IMR-90 (cell line): ENCODE measurements at regions not wholly inside any gene's neighbourhood (a gene's known extent, or its start where the extent isn't known, plus 50 kb on each side); places are given as distances from the start of the nearest gene placed in this dataset.

ENCODE experiments used
- ATAC-seq: fragments of 200-7000 bp; cut with Tn5 transposase; 2 replicates; pipeline ENCODE4 v1.9.1; 2020; ENCODE audit warnings: low read depth, mild to moderate bottlenecking, moderate library complexity
- BruUV-seq: library from RNA; stranded (reverse); fragments of 400-500 nt; replicated peaks from 2 replicates; lab custom pipeline; 2021; lab: Mats Ljungman, UMichigan
- CTCF ChIA-PET: fragments of 300-600 bp; formaldehyde crosslinking; extraction: SDS; loops from one replicate; lab custom pipeline; 2021; ENCODE audit warnings: antibody characterized with exemption; lab: Yijun Ruan, JAX
- POLR2A ChIA-PET: fragments of 300-600 bp; sonication (Branson Sonifier 250); formaldehyde crosslinking; loops from one replicate; lab custom pipeline; 2022; ENCODE audit warnings: antibody characterized with exemption; ENCODE audit not compliant: unreplicated experiment; lab: Charles Lee
- DNase-seq: peaks from one replicate; pipeline ENCODE4 v3.0.0; 2013
- H2AFZ ChIP-seq: replicated peaks from 2 replicates; pipeline ENCODE3; 2013; ENCODE audit warnings: low read length, mild to moderate bottlenecking; ENCODE audit not compliant: poor library complexity
- H2AK5ac ChIP-seq: 2 replicates; pipeline ENCODE4 v1.6.1; 2013; ENCODE audit warnings: low read depth, low read length, inconsistent platforms
- H2AK9ac ChIP-seq: replicated peaks from 2 replicates; pipeline ENCODE3; 2013; ENCODE audit warnings: mild to moderate bottlenecking, low read depth, low read length, moderate library complexity; ENCODE audit not compliant: poor library complexity
- H2BK120ac ChIP-seq: 2 replicates; pipeline ENCODE4 v1.6.1; 2013; ENCODE audit warnings: low read depth, low read length, inconsistent platforms
- H2BK15ac ChIP-seq: 3 replicates; pipeline ENCODE4 v1.6.1; 2013; ENCODE audit warnings: low read depth, low read length, inconsistent platforms
- H2BK20ac ChIP-seq: 2 replicates; pipeline ENCODE4 v1.6.1; 2013; ENCODE audit warnings: low read depth, mild to moderate bottlenecking, inconsistent platforms, low read length, moderate library complexity
- H2BK5ac ChIP-seq: 2 replicates; pipeline ENCODE4 v1.6.1; 2013; ENCODE audit warnings: mild to moderate bottlenecking, low read depth, low read length, inconsistent platforms; ENCODE audit not compliant: poor library complexity, severe bottlenecking
- H3K14ac ChIP-seq: replicated peaks from 2 replicates; pipeline ENCODE4 v1.6.1; 2013; ENCODE audit warnings: low read depth, low read length, inconsistent platforms
- H3K18ac ChIP-seq: 2 replicates; pipeline ENCODE4 v1.6.1; 2013; ENCODE audit warnings: low read depth, low read length, control low read depth
- H3K23ac ChIP-seq: 2 replicates; pipeline ENCODE4 v1.6.1; 2013; ENCODE audit warnings: low read depth, low read length, inconsistent platforms
- H3K27ac ChIP-seq: 2 replicates; pipeline ENCODE4 v1.5.1; 2013; ENCODE audit warnings: mild to moderate bottlenecking, control low read depth, low read length; ENCODE audit not compliant: insufficient read depth
- H3K27me3 ChIP-seq: 2 replicates; pipeline ENCODE4 v1.6.1; 2013; ENCODE audit warnings: low read length; ENCODE audit not compliant: control insufficient read depth, insufficient read depth
- H3K36me3 ChIP-seq: 2 replicates; pipeline ENCODE4 v1.6.1; 2013; ENCODE audit warnings: low read length, mixed read lengths; ENCODE audit not compliant: control insufficient read depth, insufficient read depth
- H3K4ac ChIP-seq: 2 replicates; pipeline ENCODE4 v1.6.1; 2013; ENCODE audit warnings: low read depth, low read length, inconsistent platforms
- H3K4me1 ChIP-seq: 2 replicates; pipeline ENCODE4 v1.6.1; 2013; ENCODE audit warnings: low read length, mixed read lengths; ENCODE audit not compliant: control insufficient read depth, insufficient read depth
- H3K4me2 ChIP-seq: 2 replicates; pipeline ENCODE4 v1.6.1; 2013; ENCODE audit warnings: low read depth, mild to moderate bottlenecking, control low read depth, low read length, moderate library complexity
- H3K4me3 ChIP-seq: 2 replicates; pipeline ENCODE4 v1.5.1; 2013; ENCODE audit warnings: low read depth, mild to moderate bottlenecking, control low read depth, low read length, moderate library complexity; ENCODE audit not compliant: insufficient read depth
- H3K56ac ChIP-seq: 2 replicates; pipeline ENCODE4 v1.6.1; 2013; ENCODE audit warnings: low read length, inconsistent platforms; ENCODE audit not compliant: insufficient read depth; ENCODE audit errors: extremely low read depth
- H3K79me1 ChIP-seq, 2 experiments: 2 replicates each; pipeline ENCODE4 v1.6.1; 2013; ENCODE audit warnings: low read length in 2 of 2, inconsistent platforms in 1 of 2, low read depth in 1 of 2
- H3K9ac ChIP-seq: 2 replicates; pipeline ENCODE4 v1.6.1; 2013; ENCODE audit warnings: low read depth, low read length, control low read depth
- H3K9me1 ChIP-seq: 2 replicates; pipeline ENCODE4 v1.6.1; 2013; ENCODE audit warnings: low read length, inconsistent platforms; ENCODE audit not compliant: insufficient read depth
- H3K9me3 ChIP-seq: 2 replicates; pipeline ENCODE4 v1.6.1; 2013; ENCODE audit warnings: low read length; ENCODE audit not compliant: control insufficient read depth, insufficient read depth
- H4K20me1 ChIP-seq: 2 replicates; pipeline ENCODE4 v1.6.1; 2013; ENCODE audit warnings: low read length, inconsistent platforms; ENCODE audit not compliant: insufficient read depth
- H4K5ac ChIP-seq: 2 replicates; pipeline ENCODE4 v1.6.1; 2013; ENCODE audit warnings: mild to moderate bottlenecking, low read depth, low read length, control low read depth
- H4K8ac ChIP-seq, 2 experiments: 2 replicates each; pipeline ENCODE4 v1.6.1; 2013; ENCODE audit warnings: low read depth in 2 of 2, low read length in 2 of 2, control low read depth in 1 of 2, inconsistent platforms in 1 of 2
- H4K91ac ChIP-seq: 2 replicates; pipeline ENCODE4 v1.6.1; 2013; ENCODE audit warnings: low read depth, low read length, inconsistent platforms; ENCODE audit not compliant: insufficient read depth
- CHD1 ChIP-seq: IDR thresholded peaks from 2 replicates; pipeline ENCODE4 v1.6.1; 2012; ENCODE audit warnings: low read depth, low read length, improper control_type of control experiment
- ELK1 ChIP-seq: fragments of 150-350 bp; IDR thresholded peaks from 2 replicates; pipeline ENCODE4 v1.6.1; 2016; ENCODE audit warnings: low read depth, mild to moderate bottlenecking, low read length, moderate library complexity, borderline replicate concordance
- FOS ChIP-seq: fragments of 150-350 bp; IDR thresholded peaks from 2 replicates; pipeline ENCODE4 v1.6.1; 2016; ENCODE audit warnings: low read depth, low read length
- MAZ ChIP-seq: IDR thresholded peaks from 2 replicates; pipeline ENCODE4 v1.6.1; 2012; ENCODE audit warnings: low read depth, mild to moderate bottlenecking, low read length, improper control_type of control experiment, moderate library complexity, borderline replicate concordance
- POLR2A ChIP-seq: IDR thresholded peaks from 2 replicates; pipeline ENCODE4 v1.6.1; 2012; ENCODE audit warnings: mild to moderate bottlenecking, low read depth, low read length
- WGBS, 2 experiments: methylation state at CpG; one replicate each; pipeline versions ENCODE4 v1.1.5 to v1.1.7; 2013; ENCODE audit warnings: missing lambda C conversion rate in 2 of 2; ENCODE audit not compliant: insufficient read length in 1 of 2; ENCODE audit errors: extremely low coverage in 2 of 2; 5-methylcytosine and 5-hydroxymethylcytosine counted together
- dilution Hi-C: fragments of 300-500 bp; cut with HindIII; formaldehyde crosslinking; loops from one replicate; pipeline ENCODE4 v1.14.3; 2018; ENCODE audit warnings: low sequenced_read_pairs; ENCODE audit not compliant: unreplicated experiment
- in situ Hi-C: fragments of 300-500 bp; cut with MboI; formaldehyde crosslinking; loops from 3 replicates; pipeline ENCODE4 v1.14.3; 2019; ENCODE audit warnings: low sequenced_read_pairs, inconsistent platforms, mixed read lengths
- intact Hi-C: fragments of 100-400 bp; cut with micrococcal nuclease; formaldehyde crosslinking; loops from 2 replicates; pipeline ENCODE4 v1.10.0; 2022
- TF ChIP-seq, protein P1 (sequence below): fragments of 150-350 bp; IDR thresholded peaks from 2 replicates; pipeline ENCODE4 v1.6.1; 2017; ENCODE audit warnings: mild to moderate bottlenecking, antibody characterized with exemption, low read length, low read depth

DNA sequence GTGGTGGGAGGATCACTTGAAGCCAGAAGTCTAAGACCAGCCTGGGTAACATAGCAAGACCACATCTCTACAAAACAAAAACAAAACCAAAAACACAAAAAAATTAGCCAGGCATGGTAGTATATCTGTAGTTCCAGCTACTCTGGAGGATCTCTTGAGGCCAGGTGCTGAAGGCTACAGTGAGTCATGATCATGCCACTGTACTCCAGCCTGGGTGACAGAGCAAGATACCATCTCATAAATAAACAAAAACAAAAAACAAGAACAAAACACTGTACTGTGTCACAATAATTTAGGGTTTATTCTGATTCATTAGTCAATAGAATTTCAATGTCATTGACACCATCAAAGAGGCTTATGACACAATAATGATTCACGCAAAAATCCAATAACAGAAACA is 1121.7 kb upstream of the MAP3K7 start:
- BruUV-seq, result no TSS peak
- TF ChIP-seq FOS, result no peak
- no peak for TF ChIP-seq ELK1
- TF ChIP-seq POLR2A, result no peak
- TF ChIP-seq, protein P1, sequence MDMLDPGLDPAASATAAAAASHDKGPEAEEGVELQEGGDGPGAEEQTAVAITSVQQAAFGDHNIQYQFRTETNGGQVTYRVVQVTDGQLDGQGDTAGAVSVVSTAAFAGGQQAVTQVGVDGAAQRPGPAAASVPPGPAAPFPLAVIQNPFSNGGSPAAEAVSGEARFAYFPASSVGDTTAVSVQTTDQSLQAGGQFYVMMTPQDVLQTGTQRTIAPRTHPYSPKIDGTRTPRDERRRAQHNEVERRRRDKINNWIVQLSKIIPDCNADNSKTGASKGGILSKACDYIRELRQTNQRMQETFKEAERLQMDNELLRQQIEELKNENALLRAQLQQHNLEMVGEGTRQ, result no peak
- TF ChIP-seq MAZ, result no peak
- TF ChIP-seq CHD1, result no peak
- in situ Hi-C loops, result no loop called here

More for the DNA sequence above, 1121.7 kb upstream of the MAP3K7 start:
- Histone ChIP-seq H2AFZ (no peak overlapping the region), H3K18ac (no peak overlapping the region), H3K56ac (no peak overlapping the region), H2BK20ac (no peak overlapping the region), H3K27ac (no peak overlapping the region), H3K23ac (no peak overlapping the region), H2AK9ac (no peak overlapping the region), H4K20me1 (no peaks in the 10 kb centered on the region), H3K4ac (no peak overlapping the region), H2BK5ac (no peak overlapping the region), H3K79me1 (no peaks in the 10 kb centered on the region), H2AK5ac (no peak overlapping the region), H3K4me1 (no peaks in the 10 kb centered on the region), H3K4me2 (no peak overlapping the region), H4K91ac (no peak overlapping the region), H3K14ac (no peak overlapping the region), H3K9ac (no peak overlapping the region), H4K5ac (no peak overlapping the region), H3K36me3 (no peaks in the 10 kb centered on the region), H3K9me3 (no peaks in the 10 kb centered on the region), H3K9me1 (no peaks in the 10 kb centered on the region), H4K8ac (no peak overlapping the region), H3K4me3 (no peak overlapping the region), H2BK120ac (no peak overlapping the region), H2BK15ac (no peak overlapping the region), H3K27me3 (no peaks in the 10 kb centered on the region)
- intact Hi-C loops (no loop called here), dilution Hi-C loops (no loop called here)
- CTCF ChIA-PET, result no interaction called here
- WGBS, 2 experiments, result no CpG with 5 or more reads among the region's 1 CpG
- POLR2A ChIA-PET, result no interaction called here
- no peak for ATAC-seq
- no peak for DNase-seq
